Loucy (cell line): ENCODE measurements at regions not wholly inside any gene's neighbourhood (a gene's known extent, or its start where the extent isn't known, plus 50 kb on each side); places are given as distances from the start of the nearest gene placed in this dataset.

ENCODE experiments used
- H2AFZ ChIP-seq: fragments of 200-600 bp; sonication (generic); 2 replicates; pipeline ENCODE4 v1.6.0; 2016; ENCODE audit warnings: antibody characterized with exemption, mild to moderate bottlenecking, low read length, moderate library complexity
- H3F3A ChIP-seq: fragments of 200-600 bp; 2 replicates; pipeline ENCODE4 v1.6.0; 2016; ENCODE audit warnings: antibody characterized with exemption, low read depth, mild to moderate bottlenecking
- H3K27me3 ChIP-seq: fragments of 200-600 bp; sonication (generic); 2 replicates; pipeline ENCODE4 v1.6.1; 2014; ENCODE audit warnings: low read length, mild to moderate bottlenecking; ENCODE audit not compliant: insufficient read depth, poor library complexity, severe bottlenecking
- H3K36me3 ChIP-seq: fragments of 200-600 bp; sonication (generic); 2 replicates; pipeline ENCODE4 v1.6.1; 2016; ENCODE audit warnings: low read length; ENCODE audit not compliant: insufficient read depth
- H3K4me1 ChIP-seq: fragments of 200-600 bp; sonication (generic); 2 replicates; pipeline ENCODE4 v1.5.1; 2014; ENCODE audit warnings: low read length, mild to moderate bottlenecking; ENCODE audit not compliant: insufficient read depth, poor library complexity, severe bottlenecking
- H3K4me2 ChIP-seq: fragments of 200-600 bp; sonication (generic); 2 replicates; pipeline ENCODE4 v1.6.0; 2014; ENCODE audit warnings: antibody characterized with exemption, low read length, low read depth, mild to moderate bottlenecking; ENCODE audit not compliant: poor library complexity, severe bottlenecking
- H3K4me3 ChIP-seq: fragments of 200-600 bp; sonication (generic); 2 replicates; pipeline ENCODE4 v1.5.1; 2014; ENCODE audit warnings: low read length, mild to moderate bottlenecking, mixed read lengths; ENCODE audit not compliant: poor library complexity, severe bottlenecking
- H3K79me2 ChIP-seq: fragments of 200-600 bp; sonication (generic); 2 replicates; pipeline ENCODE4 v1.6.1; 2014; ENCODE audit warnings: low read length; ENCODE audit not compliant: insufficient read depth
- H3K9ac ChIP-seq: fragments of 200-600 bp; sonication (generic); 2 replicates; pipeline ENCODE4 v1.6.0; 2014; ENCODE audit warnings: mild to moderate bottlenecking, low read depth, low read length, moderate library complexity; ENCODE audit not compliant: poor library complexity, severe bottlenecking
- H3K9me2 ChIP-seq: fragments of 200-600 bp; sonication (generic); replicated peaks from 2 replicates; pipeline ENCODE4 v1.6.1; 2016; ENCODE audit warnings: low read depth, low read length, mixed read lengths
- H3K9me3 ChIP-seq: fragments of 200-600 bp; sonication (generic); 2 replicates; pipeline ENCODE4 v1.6.1; 2014; ENCODE audit warnings: mild to moderate bottlenecking, antibody characterized with exemption, low read length, low read depth; ENCODE audit not compliant: insufficient read depth
- H4K20me1 ChIP-seq: fragments of 200-600 bp; sonication (generic); 2 replicates; pipeline ENCODE4 v1.6.0; 2014; ENCODE audit warnings: antibody characterized with exemption, low read length, mild to moderate bottlenecking; ENCODE audit not compliant: insufficient read depth, poor library complexity, severe bottlenecking
- CTCF ChIP-seq: fragments of 200-600 bp; sonication (generic); conservative IDR thresholded peaks from 2 replicates; pipeline ENCODE4 v1.5.1; 2014; ENCODE audit warnings: mild to moderate bottlenecking, antibody characterized with exemption, low read length
- EZH2phosphoT487 ChIP-seq: fragments of 200-600 bp; IDR thresholded peaks from 2 replicates; pipeline ENCODE4 v1.6.1; 2018; ENCODE audit warnings: antibody characterized with exemption, mild to moderate bottlenecking, moderate library complexity, borderline replicate concordance

- H3K4me1 ChIP-seq: peaks cover 4% of the 10 kb centered on the region
- H3K79me2 ChIP-seq: no peaks in the 10 kb centered on the region
- no peaks in the 10 kb centered on the region for H3K9me3 ChIP-seq
- no peak overlapping the region for H3K4me2 ChIP-seq
- no peaks in the 10 kb centered on the region for H3K36me3 ChIP-seq
- H3K4me3 ChIP-seq: no peak overlapping the region
- no peaks in the 10 kb centered on the region for H3K27me3 ChIP-seq
- no peaks in the 10 kb centered on the region for H4K20me1 ChIP-seq
- no peak overlapping the region for H3K9ac ChIP-seq
- no peak overlapping the region for H2AFZ ChIP-seq
- TF ChIP-seq EZH2phosphoT487 (no peak), CTCF (no peak)
- no peaks in the 10 kb centered on the region for H3F3A ChIP-seq
- H3K9me2 ChIP-seq: no peaks in the 10 kb centered on the region
Measured at GRCh38 chr13:80180740-80181355, 160.1 kb downstream of the SPRY2 start.

- H3K27me3 ChIP-seq: no peaks in the 10 kb centered on the region
- TF ChIP-seq EZH2phosphoT487 (no peak), CTCF (no peak)
Measured at GRCh38 chr13:80177327-80177726, 163.6 kb downstream of the SPRY2 start.

GRCh38 chr13:80173224-80173623, 167.7 kb downstream of the SPRY2 start:
- Histone ChIP-seq H3K79me2 (no peaks in the 10 kb centered on the region), H3K9ac (no peak overlapping the region), H3K9me2 (no peaks in the 10 kb centered on the region), H3K4me1 (peaks cover 7% of the 10 kb centered on the region), H4K20me1 (no peaks in the 10 kb centered on the region), H3K36me3 (no peaks in the 10 kb centered on the region), H3K27me3 (no peaks in the 10 kb centered on the region), H2AFZ (no peak overlapping the region), H3F3A (no peaks in the 10 kb centered on the region), H3K4me2 (no peak overlapping the region), H3K9me3 (no peaks in the 10 kb centered on the region), H3K4me3 (no peak overlapping the region)
- TF ChIP-seq EZH2phosphoT487 (no peak), CTCF (no peak)

More at GRCh38 chr13:80177327-80177726, 163.6 kb downstream of the SPRY2 start:
- H3K79me2 ChIP-seq: no peaks in the 10 kb centered on the region
- H3K9me2 ChIP-seq: no peaks in the 10 kb centered on the region
- no peak overlapping the region for H2AFZ ChIP-seq
- no peak overlapping the region for H3K9ac ChIP-seq
- H3F3A ChIP-seq: no peaks in the 10 kb centered on the region
- no peaks in the 10 kb centered on the region for H3K36me3 ChIP-seq
- no peak overlapping the region for H3K4me2 ChIP-seq
- H3K4me1 ChIP-seq: peaks cover 4% of the 10 kb centered on the region
- no peaks in the 10 kb centered on the region for H3K9me3 ChIP-seq
- H4K20me1 ChIP-seq: no peaks in the 10 kb centered on the region
- no peak overlapping the region for H3K4me3 ChIP-seq
